Keratinocyte (primary cell): ENCODE measurements at regions not wholly inside any gene's neighbourhood (a gene's known extent, or its start where the extent isn't known, plus 50 kb on each side); places are given as distances from the start of the nearest gene placed in this dataset.

ENCODE experiments used
- DNase-seq: peaks from one replicate; pipeline ENCODE4 v3.0.0-alpha.2; 2011; ENCODE audit warnings: low read depth, missing footprints, low spot score
- FAIRE-seq: peaks from 2 replicates; lab custom pipeline; 2011; peaks lifted over from hg19 to GRCh38; lab: Jason Lieb, UNC
- H2AFZ ChIP-seq: 2 replicates; pipeline ENCODE4 v1.6.0; 2012; ENCODE audit warnings: low read length, control low read depth, inconsistent platforms; ENCODE audit not compliant: control insufficient read depth
- H3K27ac ChIP-seq: 2 replicates; pipeline ENCODE4 v1.5.1; 2011; ENCODE audit warnings: low read length; ENCODE audit not compliant: control insufficient read depth, insufficient read depth
- H3K27me3 ChIP-seq: 3 replicates; pipeline ENCODE4 v1.6.0; 2011; ENCODE audit warnings: low read length; ENCODE audit not compliant: control insufficient read depth, insufficient read depth; ENCODE audit errors: extremely low read depth
- H3K36me3 ChIP-seq, 2 experiments: 2 replicates in 1 of 2; 3 replicates in 1 of 2; pipeline ENCODE4 v1.5.1; 2011; ENCODE audit warnings: low read length in 2 of 2, mild to moderate bottlenecking in 1 of 2; ENCODE audit not compliant: control insufficient read depth in 2 of 2, insufficient read depth in 2 of 2; ENCODE audit errors: extremely low read depth in 1 of 2
- H3K4me1 ChIP-seq: 3 replicates; pipeline ENCODE4 v1.5.1; 2011; ENCODE audit warnings: low read length; ENCODE audit not compliant: control insufficient read depth, insufficient read depth; ENCODE audit errors: extremely low read depth
- H3K4me2 ChIP-seq: 3 replicates; pipeline ENCODE4 v1.6.0; 2011; ENCODE audit warnings: low read depth, low read length; ENCODE audit not compliant: control insufficient read depth, insufficient read depth; ENCODE audit errors: extremely low read depth
- H3K4me3 ChIP-seq, 3 experiments: fragments of 200-600 bp in 1 of 3; sonication (generic) in 1 of 3; 2 replicates in 2 of 3; 3 replicates in 1 of 3; pipeline ENCODE4 v1.5.1; 2011 to 2016; ENCODE audit warnings: low read length in 3 of 3, mild to moderate bottlenecking in 3 of 3, control low read depth in 2 of 3, inconsistent platforms in 1 of 3, low read depth in 1 of 3, mixed read lengths in 1 of 3, mixed run types in 1 of 3, moderate library complexity in 1 of 3; ENCODE audit not compliant: control insufficient read depth in 2 of 3, insufficient read depth in 2 of 3; ENCODE audit errors: extremely low read depth in 1 of 3
- H3K79me2 ChIP-seq: 2 replicates; pipeline ENCODE4 v1.6.0; 2012; ENCODE audit warnings: low read length; ENCODE audit not compliant: control insufficient read depth, insufficient read depth
- H3K9ac ChIP-seq: 3 replicates; pipeline ENCODE4 v1.6.0; 2011; ENCODE audit warnings: low read length; ENCODE audit not compliant: control insufficient read depth, insufficient read depth; ENCODE audit errors: extremely low read depth
- H3K9me1 ChIP-seq: 3 replicates; pipeline ENCODE4 v1.6.0; 2011; ENCODE audit warnings: low read length; ENCODE audit not compliant: control insufficient read depth, insufficient read depth; ENCODE audit errors: extremely low read depth
- H3K9me3 ChIP-seq: 2 replicates; pipeline ENCODE4 v1.5.1; 2012; ENCODE audit warnings: low read depth, low read length; ENCODE audit not compliant: control insufficient read depth
- H4K20me1 ChIP-seq: 3 replicates; pipeline ENCODE4 v1.6.0; 2011; ENCODE audit warnings: low read length; ENCODE audit not compliant: control insufficient read depth, insufficient read depth; ENCODE audit errors: extremely low read depth
- CTCF ChIP-seq, 3 experiments: IDR thresholded peaks in 1 of 3; conservative IDR thresholded peaks in 1 of 3; optimal IDR thresholded peaks in 1 of 3; 2 replicates in 2 of 3; 3 replicates in 1 of 3; pipeline versions ENCODE3 to v1.5.1; 2011; ENCODE audit warnings: low read length in 3 of 3, mild to moderate bottlenecking in 3 of 3, moderate library complexity in 2 of 3, control low read depth in 1 of 3, inconsistent platforms in 1 of 3; ENCODE audit not compliant: insufficient read depth in 2 of 3; ENCODE audit errors: extremely low read depth in 1 of 3
- EZH2 ChIP-seq: IDR thresholded peaks from one replicate; pipeline ENCODE4 v1.6.1; 2012; ENCODE audit warnings: inconsistent platforms, mild to moderate bottlenecking, low read length, moderate library complexity
- dilution Hi-C: fragments of 300-500 bp; cut with MboI; formaldehyde crosslinking; loops from one replicate; pipeline ENCODE4 v1.7.0; 2020; ENCODE audit warnings: low sequenced_read_pairs; ENCODE audit not compliant: extremely low pct_ligation_motif_present

GRCh38 chr21:19683492-19683891 lies 1279.9 kb upstream of the TMPRSS15 start:
- Histone ChIP-seq H2AFZ (no peak overlapping the region), H3K79me2 (no peaks in the 10 kb centered on the region), H3K4me3 (no peak overlapping the region), H3K27ac (no peak overlapping the region), H3K27me3 (no peaks in the 10 kb centered on the region), H3K4me1 (no peaks in the 10 kb centered on the region), H4K20me1 (no peaks in the 10 kb centered on the region), H3K9me1 (no peaks in the 10 kb centered on the region), H3K4me2 (no peak overlapping the region), H3K36me3 (no peaks in the 10 kb centered on the region), H3K9ac (no peak overlapping the region), H3K9me3 (no peaks in the 10 kb centered on the region)
- dilution Hi-C loops = no loop called here
- no peak for DNase-seq
- FAIRE-seq = no peak
- TF ChIP-seq EZH2 (no peak), CTCF (optimal IDR thresholded peaks at IDR 0.05 in 1 of 3, IDR thresholded peaks at IDR 0.05 in 1 of 3, conservative IDR thresholded peaks at IDR 0.05 in 1 of 3; ENCODE audit: extremely low read depth in 1 of 3, insufficient read depth in 2 of 3, low read length in 3 of 3) (no peak)

DNA sequence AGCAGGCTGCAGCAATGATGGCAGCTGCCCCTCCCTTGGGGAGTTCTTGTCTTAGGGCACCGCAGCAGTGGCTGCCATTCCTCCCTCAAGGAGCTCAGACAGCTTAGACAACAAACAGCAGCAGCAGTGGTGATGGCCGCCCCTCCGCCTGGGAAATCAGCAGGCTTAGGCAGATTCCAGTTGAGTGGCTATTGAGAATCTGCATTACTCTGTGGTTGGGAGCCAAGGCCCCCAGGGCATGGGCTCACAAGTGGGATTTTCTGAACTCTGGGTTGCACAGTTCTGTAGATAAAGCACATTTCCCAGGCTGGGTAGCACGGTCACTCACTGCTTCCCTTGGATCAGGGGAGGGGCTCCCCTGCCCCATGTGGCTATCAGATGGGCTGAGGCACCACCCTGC lies 1280.7 kb upstream of the TMPRSS15 start:
- no peak overlapping the region for H3K9ac ChIP-seq
- no peak overlapping the region for H3K27ac ChIP-seq
- DNase-seq = no peak
- no peak overlapping the region for H3K4me2 ChIP-seq
- dilution Hi-C loops = no loop called here
- no peaks in the 10 kb centered on the region for H4K20me1 ChIP-seq
- TF ChIP-seq EZH2 (no peak), CTCF (optimal IDR thresholded peaks at IDR 0.05 in 1 of 3, IDR thresholded peaks at IDR 0.05 in 1 of 3, conservative IDR thresholded peaks at IDR 0.05 in 1 of 3; ENCODE audit: extremely low read depth in 1 of 3, insufficient read depth in 2 of 3, low read length in 3 of 3) (no peak)
- H2AFZ ChIP-seq = no peak overlapping the region
- no peak for FAIRE-seq
- no peaks in the 10 kb centered on the region for H3K4me1 ChIP-seq
- H3K36me3 ChIP-seq = no peaks in the 10 kb centered on the region
- no peaks in the 10 kb centered on the region for H3K9me3 ChIP-seq
- no peaks in the 10 kb centered on the region for H3K79me2 ChIP-seq
- H3K9me1 ChIP-seq = no peaks in the 10 kb centered on the region
- H3K27me3 ChIP-seq = no peaks in the 10 kb centered on the region
- H3K4me3 ChIP-seq = no peak overlapping the region
